GM18502 (cell line): ENCODE measurements at regions not wholly inside any gene's neighbourhood (a gene's known extent, or its start where the extent isn't known, plus 50 kb on each side); places are given as distances from the start of the nearest gene placed in this dataset.
A peak's percentile ranks its signal among the peaks of the same experiment; 100 is the strongest.
"Not testable (repeated sequence)": the region's sequence is repeated elsewhere in the genome, so short reads cannot be mapped to it uniquely, and the experiment has no call there.

Experiments
- ATAC-seq: cut with Tn5 transposase; IDR thresholded peaks from one replicate; pipeline ENCODE4 v1.9.1; 2021; ENCODE audit warnings: mild to moderate bottlenecking; ENCODE audit not compliant: unreplicated experiment, poor library complexity

GRCh38 chr4:126364311-126364911, 1049.7 kb downstream of the FAT4 start:
- no peak for ATAC-seq

DNA sequence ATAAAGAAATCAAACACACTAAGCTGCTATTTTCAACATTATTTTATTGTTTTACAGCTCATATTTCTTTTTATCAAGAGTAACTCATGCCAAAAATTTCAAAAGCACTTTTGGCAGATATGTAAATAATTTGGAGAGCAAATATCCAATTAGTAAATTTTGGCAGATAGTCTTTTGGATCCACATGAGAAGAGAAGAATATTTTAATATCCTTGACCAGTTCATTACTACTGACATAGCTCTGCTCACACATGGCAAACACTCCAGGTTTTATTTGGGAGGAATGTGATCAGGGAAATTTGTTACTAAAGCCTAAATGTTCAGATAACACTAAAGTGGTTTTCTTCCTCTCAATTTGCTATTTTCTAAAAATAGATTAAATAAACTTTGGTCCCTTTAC, 1054.3 kb downstream of the FAT4 start:
- ATAC-seq, result no peak

DNA sequence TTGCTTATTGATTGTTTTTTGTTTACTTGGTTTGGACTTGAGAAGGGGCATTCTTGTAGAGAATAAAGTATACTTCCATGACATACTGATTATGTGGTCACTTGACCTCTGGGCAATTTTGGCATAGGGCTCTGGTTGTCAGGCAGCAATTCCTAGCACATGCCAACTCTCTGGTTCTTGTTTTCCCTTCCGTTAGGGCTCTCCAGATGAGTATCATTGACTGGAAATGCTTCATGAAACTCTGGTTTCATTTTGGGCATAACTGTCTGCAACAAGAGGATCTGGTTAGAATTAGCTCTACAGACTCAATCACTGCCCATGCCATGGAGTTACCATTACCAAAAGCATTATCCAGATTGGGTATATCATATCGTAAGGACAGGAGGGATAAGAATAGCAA, 1057.9 kb downstream of the FAT4 start:
- ATAC-seq, result no peak

- no peak for ATAC-seq
Observed at GRCh38 chr4:126375462-126376054, 1060.8 kb downstream of the FAT4 start.

DNA sequence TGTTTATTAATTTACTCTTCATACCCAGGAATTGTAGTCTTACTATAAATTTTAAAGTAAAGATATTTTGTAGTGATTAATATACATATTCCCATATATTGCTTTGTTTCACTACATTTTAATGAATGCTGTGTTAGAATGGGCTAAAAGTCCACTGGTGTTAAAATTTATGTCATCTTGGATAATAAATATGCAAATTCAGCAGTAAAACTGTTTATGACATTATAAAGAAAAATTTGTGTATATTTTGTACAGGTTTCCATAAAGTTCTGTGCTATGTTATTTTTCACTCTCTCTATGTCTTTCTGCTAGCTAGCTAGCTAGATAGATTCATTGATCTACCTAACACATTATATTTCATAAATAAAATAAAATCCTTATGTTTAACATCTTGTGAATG, 1071.2 kb downstream of the FAT4 start:
- ATAC-seq, result no peak

DNA sequence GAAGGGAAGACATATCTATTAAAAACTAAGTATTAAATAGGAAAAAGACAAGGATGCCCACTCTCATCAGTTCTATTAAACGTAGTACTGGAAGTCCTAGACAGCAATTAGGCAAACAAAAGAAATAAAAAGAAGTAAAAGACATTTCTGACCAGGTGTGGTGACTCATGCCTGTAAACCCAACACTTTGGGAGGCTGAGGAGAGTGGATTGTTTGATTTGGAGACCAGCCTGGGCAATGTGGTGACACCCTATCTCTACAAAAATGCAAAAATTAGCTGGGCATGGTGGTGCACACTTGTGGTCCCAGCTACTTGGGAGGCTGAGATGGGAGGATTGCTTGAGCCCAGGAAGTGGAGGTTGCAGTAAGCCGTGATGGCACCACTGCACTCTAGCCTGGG, 1071.8 kb downstream of the FAT4 start:
- no peak for ATAC-seq

DNA sequence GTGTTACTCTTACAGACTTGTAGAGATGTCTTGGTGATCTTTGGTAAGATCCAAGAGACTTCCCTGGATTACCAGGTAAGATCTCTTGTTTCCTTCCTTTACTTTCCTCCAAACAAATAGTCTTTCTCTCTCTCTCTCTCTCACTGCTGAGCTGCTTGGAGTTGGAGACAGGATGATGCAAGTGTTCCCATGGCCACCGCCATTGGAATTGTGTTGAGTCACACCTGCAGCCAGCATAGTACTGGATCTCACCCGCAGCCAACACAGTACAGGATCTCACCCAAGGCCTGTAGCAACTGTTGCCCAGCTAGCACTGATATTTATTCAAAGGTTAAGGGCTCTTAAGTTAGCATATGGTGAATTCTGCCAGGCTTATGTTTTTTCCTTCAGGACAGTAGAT, 1080.9 kb downstream of the FAT4 start:
- no peak for ATAC-seq

- no peak for ATAC-seq
Observed at GRCh38 chr4:126396121-126396520, 1081.4 kb downstream of the FAT4 start.

DNA sequence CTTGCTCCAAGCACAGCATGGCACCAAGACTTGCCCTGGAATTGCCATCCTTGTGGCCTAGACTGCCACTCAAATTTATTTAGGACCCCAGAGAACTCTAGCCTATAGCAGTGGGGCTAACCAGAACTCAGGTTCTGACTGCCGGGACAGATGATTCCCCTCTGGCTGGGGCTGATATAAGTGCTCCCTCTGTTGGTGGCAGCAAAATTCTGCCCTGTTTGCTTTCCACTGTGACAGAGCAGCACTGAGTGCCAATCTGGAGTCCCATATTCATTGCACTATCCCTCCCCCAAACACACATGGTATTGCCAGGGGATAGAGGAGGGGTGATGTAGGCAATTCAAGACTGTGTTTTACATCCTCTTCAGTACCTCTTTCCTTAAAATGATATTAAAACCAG, 1081.9 kb downstream of the FAT4 start:
- no peak for ATAC-seq

GRCh38 chr4:126404549-126404948, 1089.8 kb downstream of the FAT4 start:
- no peak for ATAC-seq

DNA sequence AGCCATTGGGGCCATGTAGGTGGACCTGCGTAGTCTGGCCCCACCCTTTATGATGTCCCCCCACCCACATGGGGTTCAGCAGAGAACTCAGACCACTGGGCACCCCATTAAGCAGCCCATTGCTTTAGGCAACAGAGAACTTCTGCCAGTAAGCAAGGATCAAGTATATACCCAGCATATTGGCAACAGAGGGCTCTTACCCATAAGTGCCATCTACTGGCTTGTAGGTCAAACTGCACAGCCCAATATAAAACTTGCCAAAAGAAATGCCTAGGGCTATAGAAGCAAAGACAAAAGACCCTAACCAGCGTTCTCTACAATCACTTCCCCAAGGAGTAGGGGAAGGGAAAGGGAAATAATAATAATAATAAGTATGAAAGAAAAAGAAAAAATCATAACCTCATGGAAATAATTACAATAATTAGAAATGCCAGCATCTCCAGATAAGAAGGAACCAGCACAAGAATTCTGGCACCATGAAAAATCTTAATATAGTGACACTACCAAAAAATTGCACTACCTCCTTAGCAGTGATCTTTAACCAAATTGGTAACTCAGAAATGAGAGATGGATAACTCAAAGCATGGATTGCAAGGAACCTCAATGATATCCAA, 1090.7 kb downstream of the FAT4 start:
- ATAC-seq, result peak; percentile 85

DNA sequence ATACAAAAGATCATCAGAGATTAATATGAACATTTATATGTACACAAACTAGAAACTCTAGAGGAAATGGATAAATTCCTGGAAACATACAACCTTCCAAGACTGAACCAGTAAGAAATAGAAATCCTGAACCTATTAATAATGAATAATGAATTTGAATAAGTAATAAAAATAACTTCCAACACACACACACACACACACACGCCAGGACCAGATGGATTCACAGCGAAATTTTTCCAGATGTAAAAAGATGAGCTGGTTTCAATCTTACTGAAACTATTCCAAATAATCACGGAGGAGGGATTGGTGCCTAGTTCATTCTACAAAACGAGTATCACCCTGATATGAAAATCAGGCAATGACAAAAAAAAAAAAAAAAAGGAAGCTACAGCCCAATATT, 1095.0 kb downstream of the FAT4 start:
- ATAC-seq, result no peak

GRCh38 chr4:126411047-126411446, 1096.3 kb downstream of the FAT4 start:
- ATAC-seq, result no peak

DNA sequence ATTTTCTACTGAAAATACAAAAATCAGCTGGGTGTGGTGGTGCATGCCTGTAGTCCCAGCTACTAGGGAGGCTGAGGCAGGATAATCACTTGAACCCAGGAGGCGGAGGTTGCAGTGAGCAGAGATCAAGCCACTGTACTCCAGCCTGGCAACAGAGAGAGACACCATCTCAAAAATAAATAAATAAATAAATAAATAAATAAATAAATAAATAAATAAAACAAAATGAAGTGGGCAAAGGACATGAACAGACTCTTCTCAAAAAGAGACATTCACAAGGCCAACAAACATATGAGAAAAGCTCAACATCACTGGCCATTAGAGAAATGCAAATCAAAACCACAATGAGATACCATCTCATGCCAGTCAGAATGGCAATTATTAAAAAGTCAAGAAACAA, 1097.6 kb downstream of the FAT4 start:
- not testable (repeated sequence) for ATAC-seq

DNA sequence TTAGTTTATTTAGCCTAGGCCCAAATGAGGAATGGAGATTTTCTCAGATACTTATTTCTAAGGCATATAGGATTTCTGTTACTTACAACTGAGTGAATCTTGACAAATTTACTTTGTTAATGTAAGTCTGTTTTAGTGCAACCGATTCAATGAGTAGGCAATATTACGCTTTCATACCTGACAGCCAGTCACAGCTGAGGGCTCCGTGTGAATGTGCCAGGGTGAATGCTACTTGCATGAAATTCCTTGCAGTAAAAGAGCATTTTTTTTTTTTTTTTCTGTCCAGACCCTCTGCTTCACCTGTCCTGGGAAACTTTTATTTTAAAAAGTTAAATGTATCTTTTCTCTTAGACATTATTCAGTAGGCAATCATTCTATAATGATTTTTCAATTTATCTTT, 1100.0 kb downstream of the FAT4 start:
- no peak for ATAC-seq

DNA sequence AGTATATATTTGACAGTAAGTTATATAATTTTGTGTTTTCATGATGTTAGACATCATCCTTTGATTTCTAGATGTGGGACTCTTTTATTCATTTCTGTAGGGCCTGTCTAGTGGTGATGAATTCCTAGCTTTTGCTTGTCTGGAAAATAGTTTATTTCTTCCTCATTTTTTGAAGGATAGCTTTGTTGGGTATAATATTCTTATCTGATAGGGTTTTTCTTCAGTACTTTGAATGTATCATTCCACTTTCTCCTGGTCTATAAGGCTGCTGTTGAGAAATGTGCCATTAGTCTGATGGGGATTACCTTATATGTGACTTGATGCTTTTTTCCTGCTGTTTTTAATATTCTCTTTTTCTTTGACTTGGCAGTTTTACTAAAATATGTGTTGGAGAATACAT, 1104.5 kb downstream of the FAT4 start:
- no peak for ATAC-seq

GRCh38 chr4:126427853-126428252, 1113.1 kb downstream of the FAT4 start:
- no peak for ATAC-seq

DNA sequence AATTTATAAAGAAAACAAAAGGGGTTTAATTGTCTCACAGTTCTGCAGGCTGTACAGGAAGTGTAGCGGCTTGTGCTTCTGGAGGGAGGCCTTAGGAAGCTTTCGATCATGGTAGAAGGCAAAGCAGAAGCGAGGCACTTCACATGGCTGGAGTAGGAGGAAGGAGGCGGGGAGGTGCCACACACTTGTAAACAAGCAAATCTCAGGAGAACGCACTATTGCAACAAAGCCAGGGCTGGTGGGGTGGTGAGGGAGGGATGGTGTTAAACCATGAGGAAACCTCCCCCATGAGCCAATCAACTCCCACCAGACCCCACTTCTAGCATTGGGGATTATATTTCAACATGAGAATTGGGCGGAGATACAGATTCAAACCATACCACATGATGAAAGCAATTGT, 1116.3 kb downstream of the FAT4 start:
- ATAC-seq, result no peak

GRCh38 chr4:126435491-126435890, 1120.7 kb downstream of the FAT4 start:
- ATAC-seq, result no peak

DNA sequence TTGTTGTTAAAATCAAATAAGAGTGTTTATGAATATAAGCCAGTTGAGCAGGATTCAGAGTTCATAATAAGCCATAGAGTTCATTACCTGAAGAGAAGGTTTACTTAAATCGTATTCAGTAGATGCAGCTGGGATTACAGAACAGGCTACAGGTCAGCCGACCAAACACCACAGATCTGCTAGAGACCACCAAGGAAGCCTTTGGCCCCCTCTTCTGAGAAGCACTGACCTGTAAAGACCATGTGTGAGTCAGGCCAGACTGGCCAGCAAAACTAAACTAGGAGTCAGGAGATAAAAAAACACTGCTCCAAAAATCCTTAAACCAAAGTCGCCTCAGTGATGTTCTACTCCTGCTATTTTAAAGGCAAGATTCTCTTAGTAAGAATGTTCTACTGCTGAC, 1125.5 kb downstream of the FAT4 start:
- ATAC-seq, result no peak

GRCh38 chr4:126441173-126442035, 1126.6 kb downstream of the FAT4 start:
- ATAC-seq, result no peak
